GM21360 (cell line): ENCODE measurements at regions not wholly inside any gene's neighbourhood (a gene's known extent, or its start where the extent isn't known, plus 50 kb on each side); places are given as distances from the start of the nearest gene placed in this dataset.

Source experiments
- ATAC-seq: cut with Tn5 transposase; IDR thresholded peaks from one replicate; pipeline ENCODE4 v1.9.1; 2021; ENCODE audit warnings: mild to moderate bottlenecking, moderate library complexity; ENCODE audit not compliant: unreplicated experiment

- ATAC-seq, result no peak
Measured at GRCh38 chr6:156651486-156651885, 125.7 kb upstream of the ARID1B start.

GRCh38 chr6:156650896-156651390 lies 126.2 kb upstream of the ARID1B start:
- ATAC-seq, result no peak

- ATAC-seq, result no peak
Measured at GRCh38 chr6:156648616-156649015, 128.6 kb upstream of the ARID1B start.

- ATAC-seq, result no peak
Measured at GRCh38 chr6:156647991-156648390, 129.2 kb upstream of the ARID1B start.

GRCh38 chr6:156647140-156647784 lies 129.9 kb upstream of the ARID1B start:
- no peak for ATAC-seq

GRCh38 chr6:156646496-156646895 lies 130.7 kb upstream of the ARID1B start:
- no peak for ATAC-seq

- no peak for ATAC-seq
Measured at GRCh38 chr6:156645097-156645496, 132.1 kb upstream of the ARID1B start.

- no peak for ATAC-seq
Measured at GRCh38 chr6:156639009-156639721, 138.0 kb upstream of the ARID1B start.

- ATAC-seq, result no peak
Measured at GRCh38 chr6:156638581-156638980, 138.6 kb upstream of the ARID1B start.

- no peak for ATAC-seq
Measured at GRCh38 chr6:156634951-156635371, 142.2 kb upstream of the ARID1B start.

GRCh38 chr6:156634048-156634447 lies 143.1 kb upstream of the ARID1B start:
- ATAC-seq, result no peak

- ATAC-seq, result no peak
Measured at GRCh38 chr6:156633291-156633690, 143.9 kb upstream of the ARID1B start.

- no peak for ATAC-seq
Measured at GRCh38 chr6:156630613-156631302, 146.4 kb upstream of the ARID1B start.

- ATAC-seq, result no peak
Measured at GRCh38 chr6:156628805-156629204, 148.4 kb upstream of the ARID1B start.

- ATAC-seq, result no peak
Measured at GRCh38 chr6:156627524-156627923, 149.7 kb upstream of the ARID1B start.

- no peak for ATAC-seq
Measured at GRCh38 chr6:156622185-156622584, 155.0 kb upstream of the ARID1B start.

GRCh38 chr6:156620331-156620730 lies 156.8 kb upstream of the ARID1B start:
- no peak for ATAC-seq

GRCh38 chr6:156618600-156619205 lies 158.5 kb upstream of the ARID1B start:
- ATAC-seq, result no peak

GRCh38 chr6:156617941-156618340 lies 159.2 kb upstream of the ARID1B start:
- no peak for ATAC-seq

GRCh38 chr6:156617376-156617775 lies 159.8 kb upstream of the ARID1B start:
- ATAC-seq, result no peak

- no peak for ATAC-seq
Measured at GRCh38 chr6:156616495-156616894, 160.7 kb upstream of the ARID1B start.
